HG03108 (cell line): ENCODE measurements at regions not wholly inside any gene's neighbourhood (a gene's known extent, or its start where the extent isn't known, plus 50 kb on each side); places are given as distances from the start of the nearest gene placed in this dataset.
"Not testable (repeated sequence)": the region's sequence is repeated elsewhere in the genome, so short reads cannot be mapped to it uniquely, and the experiment has no call there.

ENCODE experiments used
- ATAC-seq: cut with Tn5 transposase; IDR thresholded peaks from one replicate; pipeline ENCODE4 v1.9.1; 2021; ENCODE audit warnings: moderate library complexity; ENCODE audit not compliant: unreplicated experiment

DNA sequence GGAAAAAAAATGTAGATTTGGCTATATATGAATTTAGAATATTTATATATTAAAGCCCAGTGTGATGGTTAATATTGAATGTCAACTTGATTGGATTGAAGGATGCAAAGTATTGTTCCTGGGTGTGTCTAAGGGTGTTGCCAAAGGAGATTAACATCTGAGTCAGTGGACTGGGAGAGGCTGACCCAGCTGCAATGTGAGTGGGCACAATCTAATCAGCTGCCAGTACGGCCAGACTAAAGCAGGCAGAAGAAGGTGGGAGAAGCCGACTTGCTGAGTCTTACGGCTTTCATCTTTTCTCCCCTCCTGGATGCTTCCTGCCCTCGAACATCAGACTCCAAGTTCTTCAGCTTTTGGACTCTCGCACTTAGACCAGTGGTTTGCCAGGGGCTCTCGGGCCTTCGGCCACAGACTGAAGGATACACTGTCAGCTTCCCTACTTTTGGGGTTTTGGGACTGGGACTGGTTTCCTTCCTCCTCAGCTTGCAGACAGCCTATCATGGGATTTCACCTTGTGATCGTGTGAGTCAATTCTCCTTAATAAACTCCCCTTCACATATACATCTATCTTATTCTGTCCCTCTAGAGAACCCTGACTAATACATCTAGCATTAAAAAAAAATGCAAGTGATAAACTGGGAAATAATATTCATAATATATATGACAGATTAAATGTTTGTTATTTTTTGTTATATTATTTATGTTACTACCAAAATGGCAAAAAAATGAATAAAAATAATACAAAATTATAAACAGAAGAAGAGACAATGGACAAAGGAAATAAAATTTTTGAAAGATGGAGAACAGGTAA lies 122.4 kb downstream of the DLEU7 start:
- ATAC-seq: no peak

DNA sequence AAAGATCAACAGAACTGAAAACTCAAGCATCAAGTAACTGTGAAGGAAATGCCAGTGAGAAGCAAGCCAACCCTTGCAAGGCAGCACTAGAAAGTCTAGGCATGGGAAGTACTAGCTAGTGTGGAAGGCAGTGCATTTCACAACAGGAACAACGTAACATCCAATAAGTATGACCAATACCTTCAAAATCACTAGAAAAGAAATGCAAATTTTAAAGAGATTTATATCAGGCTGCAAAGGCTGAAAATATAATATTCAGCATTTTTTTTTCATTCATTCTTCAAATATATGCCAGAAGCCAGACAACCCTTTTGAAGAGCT lies 121.9 kb downstream of the DLEU7 start:
- no peak for ATAC-seq

DNA sequence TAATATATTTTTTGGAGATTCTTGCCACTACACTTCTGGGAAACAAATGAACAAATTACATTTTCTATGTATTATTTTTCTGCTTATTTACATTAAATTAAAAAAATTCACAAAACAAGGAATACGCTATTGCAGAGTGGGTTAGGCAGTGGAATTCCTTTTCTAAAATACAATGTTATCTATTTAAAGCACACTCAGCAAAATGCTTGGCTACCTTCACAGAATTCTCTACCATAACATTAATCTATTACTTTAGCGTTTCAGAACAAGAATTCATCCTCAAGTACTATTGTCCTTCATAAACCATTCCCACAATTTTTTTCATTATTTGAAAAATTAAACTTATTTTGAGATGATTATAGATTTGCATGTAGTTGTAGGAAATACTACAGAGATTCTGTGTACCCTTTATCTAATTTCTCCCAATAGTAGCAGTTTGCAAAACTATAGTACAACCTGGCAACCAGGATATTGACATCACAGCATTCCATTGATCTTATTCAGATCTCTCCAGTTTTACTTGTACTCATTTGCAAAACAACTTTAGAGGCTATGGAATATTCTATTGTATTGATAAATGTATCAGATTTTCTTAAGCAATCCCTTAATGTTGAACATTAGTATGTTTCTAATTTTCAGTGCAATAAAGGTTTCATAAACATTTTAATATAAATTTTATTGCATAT lies 120.9 kb downstream of the DLEU7 start:
- ATAC-seq: no peak

- ATAC-seq: no peak
Measured at GRCh38 chr13:50724438-50724837, 119.1 kb downstream of the DLEU7 start.

DNA sequence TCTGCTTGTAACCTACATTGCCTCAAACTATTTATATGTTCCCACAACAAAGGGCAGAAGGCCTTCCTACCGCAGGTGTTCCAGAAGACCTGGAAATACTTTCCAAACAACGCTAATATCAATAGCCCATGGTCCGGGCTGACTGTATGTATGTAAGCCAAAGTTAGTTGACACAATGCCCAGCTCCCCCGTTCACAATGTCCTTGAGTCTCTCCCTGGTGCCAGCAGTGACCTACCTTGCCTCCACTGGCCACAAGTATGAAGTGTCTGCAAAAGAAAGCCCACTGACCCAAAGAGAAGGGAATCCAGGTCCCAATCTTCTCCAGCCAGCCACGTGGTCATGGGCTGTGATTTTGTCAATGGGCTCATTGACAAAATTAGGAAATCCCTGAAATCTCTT lies 118.6 kb downstream of the DLEU7 start:
- no peak for ATAC-seq

DNA sequence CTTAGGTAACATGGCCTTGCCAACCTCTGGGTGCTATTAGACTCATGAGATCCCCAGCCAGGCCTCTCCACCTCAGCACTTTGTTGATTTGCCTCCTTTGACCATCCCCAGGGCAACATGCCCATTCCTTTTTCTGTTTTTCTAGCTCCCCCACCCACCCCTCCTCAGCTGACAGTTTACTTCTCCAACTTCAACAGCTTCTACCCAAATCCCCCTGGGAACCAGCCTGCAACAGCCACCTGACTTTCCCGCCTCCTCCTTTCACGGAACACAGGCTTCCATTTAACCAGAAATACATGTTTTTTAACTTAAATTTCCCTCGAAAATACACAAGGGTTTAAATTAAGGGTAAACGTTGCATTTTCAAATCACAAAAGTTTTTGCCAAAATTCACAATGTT lies 117.3 kb downstream of the DLEU7 start:
- ATAC-seq: no peak

DNA sequence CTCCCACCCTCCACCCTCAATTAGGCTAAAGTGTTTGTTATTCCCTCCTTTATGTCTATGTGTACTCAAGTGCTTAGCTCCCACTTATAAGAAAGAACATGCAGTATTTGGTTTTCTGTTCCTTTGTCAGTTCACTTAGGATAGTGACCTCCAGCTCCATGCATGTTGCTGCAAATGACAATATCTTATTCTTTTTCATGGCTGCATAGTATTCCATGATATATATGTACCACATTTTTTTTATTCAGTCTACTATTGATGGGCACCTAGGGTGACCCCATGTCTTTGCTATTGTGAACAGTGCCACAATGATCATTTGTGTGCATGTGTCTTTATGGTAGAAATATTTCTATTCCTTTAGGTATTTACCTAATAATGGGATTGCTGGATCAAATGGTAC lies 114.3 kb downstream of the DLEU7 start:
- ATAC-seq: no peak

DNA sequence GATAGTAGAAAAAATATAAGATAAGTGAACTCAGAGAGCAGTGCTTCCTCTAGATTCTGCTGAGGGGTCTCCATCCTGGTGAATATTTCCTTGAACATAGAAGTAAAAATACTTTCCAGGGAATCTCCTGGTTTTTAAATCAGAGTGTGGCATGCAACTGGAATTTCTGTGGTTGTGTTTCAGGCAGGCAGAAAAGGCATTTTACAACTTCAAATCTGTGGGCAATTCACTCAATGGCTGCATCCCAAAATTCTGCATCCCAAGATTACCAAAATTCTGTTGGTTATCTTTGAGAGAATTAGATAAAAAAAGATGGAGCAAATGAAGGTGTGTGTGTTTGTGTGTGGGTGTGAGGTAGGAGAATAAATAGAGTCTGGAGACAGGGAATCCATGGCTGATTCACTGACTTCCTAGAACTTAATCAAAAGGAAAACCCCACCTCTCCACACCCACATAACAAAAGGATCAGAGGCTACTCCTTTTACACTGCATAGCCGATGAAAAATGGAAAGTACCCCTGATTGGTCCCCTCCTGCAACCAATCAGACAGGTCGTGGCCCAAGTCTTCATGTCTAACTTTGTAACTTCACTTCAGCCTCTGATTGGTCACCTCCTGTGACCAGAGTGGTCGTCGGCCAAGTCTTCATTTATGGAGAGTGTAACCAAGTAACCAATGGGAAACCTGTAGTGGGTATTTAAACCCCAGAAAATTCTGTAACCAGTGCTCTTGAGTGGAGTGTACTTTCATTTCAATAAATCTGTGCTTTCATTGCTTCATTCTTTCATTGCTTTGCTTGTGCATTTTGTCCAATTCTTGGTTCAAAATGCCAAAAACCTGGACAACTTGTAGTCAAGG lies 112.8 kb downstream of the DLEU7 start:
- no peak for ATAC-seq

GRCh38 chr13:50731400-50731799 lies 112.1 kb downstream of the DLEU7 start:
- no peak for ATAC-seq

GRCh38 chr13:50732712-50733111 lies 110.8 kb downstream of the DLEU7 start:
- no peak for ATAC-seq

- no peak for ATAC-seq
Measured at GRCh38 chr13:50733392-50733791, 110.1 kb downstream of the DLEU7 start.

DNA sequence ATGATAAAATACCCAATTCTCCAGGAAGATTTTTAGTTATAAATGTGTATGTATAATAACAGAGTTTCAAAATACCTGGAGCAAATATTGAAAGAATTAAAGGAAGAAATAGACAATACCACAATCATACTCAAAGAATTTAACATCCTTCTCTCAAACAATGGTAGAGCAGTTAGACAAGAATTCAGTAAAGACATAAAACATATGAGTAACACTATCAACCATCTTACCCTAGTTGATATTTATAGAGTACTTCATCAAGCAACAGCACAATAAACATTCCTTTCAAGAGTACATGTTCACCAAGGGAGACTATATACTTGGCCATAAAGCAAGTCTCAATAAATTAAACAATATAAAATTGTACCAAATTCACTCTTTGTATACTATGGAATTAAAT lies 108.4 kb downstream of the DLEU7 start:
- ATAC-seq: no peak

GRCh38 chr13:50740052-50740741 lies 103.3 kb downstream of the DLEU7 start:
- ATAC-seq: no peak

- ATAC-seq: no peak
Measured at GRCh38 chr13:50742353-50742752, 101.1 kb downstream of the DLEU7 start.

GRCh38 chr13:50742968-50743367 lies 100.5 kb downstream of the DLEU7 start:
- ATAC-seq: no peak

DNA sequence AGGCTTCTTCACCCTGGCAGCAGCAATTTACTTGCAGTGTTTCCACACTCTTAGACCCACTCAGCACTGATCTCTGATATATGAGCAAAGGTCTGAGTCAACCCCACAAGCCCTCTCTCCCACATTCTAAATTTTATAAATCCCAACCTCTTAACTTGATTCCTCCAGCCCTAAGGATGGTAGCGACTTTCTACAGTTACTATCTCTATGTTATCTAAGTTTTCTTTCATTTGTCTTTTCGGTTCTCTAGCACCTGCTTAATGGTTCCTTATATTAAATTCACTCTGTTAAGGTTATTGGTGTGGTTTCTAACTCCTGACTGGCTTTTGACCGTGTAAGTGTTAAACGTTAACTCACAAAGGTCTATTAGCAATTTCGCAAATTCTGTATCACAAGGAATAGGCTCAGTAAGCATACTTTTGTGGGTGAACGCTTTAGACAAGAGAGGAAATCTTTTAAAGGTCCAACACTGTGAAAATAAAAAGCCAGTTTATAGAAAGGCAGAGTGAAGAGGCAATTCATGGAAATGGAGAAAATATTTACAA lies 99.3 kb downstream of the DLEU7 start:
- no peak for ATAC-seq

- ATAC-seq: no peak
Measured at GRCh38 chr13:50745542-50746115, 97.9 kb downstream of the DLEU7 start.

- no peak for ATAC-seq
Measured at GRCh38 chr13:50747737-50748350, 95.6 kb downstream of the DLEU7 start.

DNA sequence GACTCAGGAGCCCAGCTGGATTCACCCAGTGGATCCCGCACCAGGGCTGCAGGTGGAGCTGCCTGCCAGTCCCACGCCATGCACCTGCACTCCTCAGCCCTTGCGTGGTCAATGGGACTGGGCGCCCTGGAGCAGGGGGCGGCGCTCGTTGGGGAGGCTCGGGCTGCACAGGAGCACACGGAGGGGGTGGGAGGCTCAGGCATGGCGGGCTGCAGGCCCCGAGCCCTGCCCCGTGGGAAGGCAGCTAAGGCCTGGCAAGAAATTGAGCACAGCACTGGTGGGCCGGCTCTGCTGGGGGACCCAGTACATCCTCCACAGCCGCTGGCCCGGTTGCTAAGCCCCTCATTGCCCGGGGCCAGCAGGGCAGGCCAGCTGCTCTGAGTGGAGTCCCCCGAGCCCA lies 90.3 kb downstream of the DLEU7 start:
- not testable (repeated sequence) for ATAC-seq
